HG03108 (cell line): ENCODE measurements at regions not wholly inside any gene's neighbourhood (a gene's known extent, or its start where the extent isn't known, plus 50 kb on each side); places are given as distances from the start of the nearest gene placed in this dataset.

Experiments used
- ATAC-seq: cut with Tn5 transposase; IDR thresholded peaks from one replicate; pipeline ENCODE4 v1.9.1; 2021; ENCODE audit warnings: moderate library complexity; ENCODE audit not compliant: unreplicated experiment

GRCh38 chr5:98690002-98690401, 83.5 kb upstream of the RGMB start:
- ATAC-seq, result no peak

- ATAC-seq, result no peak
These were observed 78.6 kb upstream of the RGMB start for GRCh38 chr5:98694902-98695301.

- no peak for ATAC-seq
These were observed 75.1 kb upstream of the RGMB start for GRCh38 chr5:98698359-98698758.

GRCh38 chr5:98700730-98701129, 72.7 kb upstream of the RGMB start:
- ATAC-seq, result no peak

- ATAC-seq, result no peak
These were observed 67.6 kb upstream of the RGMB start for GRCh38 chr5:98705841-98706240.

- ATAC-seq, result no peak
These were observed 63.8 kb upstream of the RGMB start for GRCh38 chr5:98709681-98710080.

GRCh38 chr5:98713027-98713426, 60.4 kb upstream of the RGMB start:
- ATAC-seq, result no peak

- no peak for ATAC-seq
These were observed 59.6 kb upstream of the RGMB start for GRCh38 chr5:98713856-98714255.

- no peak for ATAC-seq
These were observed 58.7 kb upstream of the RGMB start for GRCh38 chr5:98714710-98715288.

GRCh38 chr5:98721231-98721928, 52.1 kb upstream of the RGMB start:
- no peak for ATAC-seq

- no peak for ATAC-seq
These were observed 51.3 kb upstream of the RGMB start for GRCh38 chr5:98722188-98722587.

GRCh38 chr5:98723061-98723460, 50.4 kb upstream of the RGMB start:
- ATAC-seq, result no peak
